ENCODE measurements at regions not wholly inside any gene's neighbourhood (a gene's known extent, or its start where the extent isn't known, plus 50 kb on each side); places are given as distances from the start of the nearest gene placed in this dataset.

DNA sequence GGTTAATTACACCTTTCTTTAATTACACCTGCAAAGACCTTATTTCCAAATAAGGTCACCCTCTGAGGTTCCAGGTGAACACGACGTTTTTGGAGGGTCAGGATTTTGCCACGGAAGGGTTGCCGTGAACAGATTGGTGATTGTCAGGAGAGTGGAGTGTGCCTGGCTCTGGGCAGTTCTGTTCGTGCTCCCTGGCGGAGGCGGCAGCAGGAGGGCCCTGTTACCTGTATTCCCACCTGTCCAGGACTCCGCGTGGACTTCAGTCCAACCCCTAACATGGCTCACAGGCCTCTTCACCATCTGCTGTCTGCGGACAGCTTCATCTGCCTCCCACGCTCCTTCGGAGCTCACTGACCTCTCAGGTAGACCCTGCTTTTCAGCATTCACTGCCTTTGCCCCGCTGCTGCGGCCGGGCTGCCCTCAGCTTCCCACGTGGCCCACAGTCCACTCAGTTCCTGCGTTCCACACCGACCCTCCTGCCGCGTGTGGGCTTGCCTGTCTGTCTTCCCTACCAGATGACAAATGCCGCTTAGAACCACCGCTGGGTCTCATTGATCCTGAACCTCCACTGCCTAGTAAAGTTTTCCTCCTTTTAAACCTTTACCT is 187.5 kb upstream of the DIO3 start:
- no peaks in the 10 kb centered on the region for H3K27me3 ChIP-seq (ENCODE audit: control insufficient read depth, insufficient read depth, low read length)
- no peaks in the 10 kb centered on the region for H3K4me1 ChIP-seq (ENCODE audit: control insufficient read depth, insufficient read depth, low read length)
- no peaks in the 10 kb centered on the region for H3K9me3 ChIP-seq (ENCODE audit: control insufficient read depth, insufficient read depth, low read length)
- H3K36me3 ChIP-seq (ENCODE audit: control insufficient read depth, insufficient read depth, low read length): no peaks in the 10 kb centered on the region
- no peak overlapping the region for H3K9ac ChIP-seq (ENCODE audit: low read depth, low read length)
- H3K4me3 ChIP-seq (ENCODE audit: low read depth, low read length): no peak overlapping the region

DNA sequence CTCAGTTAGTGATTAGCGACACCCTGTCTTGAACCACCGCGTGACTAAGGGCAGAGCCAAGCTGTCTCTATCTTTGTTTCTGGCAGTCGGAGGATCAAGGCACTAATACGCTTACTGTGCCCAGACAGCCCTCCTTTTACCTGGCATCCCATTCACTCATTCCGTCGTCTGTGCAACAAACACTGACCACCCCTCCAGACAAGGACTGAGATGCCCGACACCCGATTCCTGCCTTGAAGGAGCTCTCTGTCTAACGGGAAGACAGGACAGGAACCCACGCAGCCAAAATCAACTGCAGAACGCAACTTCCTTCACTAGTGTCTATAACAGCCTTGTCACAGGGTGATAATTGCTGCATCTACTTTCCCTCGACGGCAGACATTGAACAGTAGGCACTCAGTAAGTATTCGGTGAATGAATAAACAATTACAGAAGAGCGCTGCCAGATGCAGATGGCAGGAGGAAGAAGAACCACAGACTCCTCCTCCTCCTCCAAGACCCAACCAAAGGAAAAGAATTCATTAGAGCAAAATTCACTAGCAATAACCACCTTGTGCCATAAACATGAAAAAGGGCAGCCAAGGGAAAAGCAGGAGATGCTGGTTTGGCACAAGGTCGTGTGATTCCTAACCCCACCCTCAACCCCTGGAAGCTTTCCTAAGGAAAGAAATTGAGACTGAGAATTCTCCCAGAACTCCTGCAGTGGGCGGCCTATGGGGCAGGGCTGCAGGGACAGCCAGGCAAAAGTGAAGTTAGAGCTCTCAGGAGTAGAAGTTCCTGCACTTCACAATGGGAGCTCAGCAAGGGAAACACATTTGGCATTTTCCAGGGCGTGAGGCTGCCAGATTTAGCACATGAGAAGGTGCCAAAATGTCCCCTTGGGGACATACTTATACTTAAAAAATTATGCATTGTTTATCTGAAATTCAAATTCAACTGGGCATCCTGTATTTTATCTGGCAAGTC is 186.6 kb upstream of the DIO3 start:
- H3K4me1 ChIP-seq (ENCODE audit: control insufficient read depth, insufficient read depth, low read length): no peaks in the 10 kb centered on the region

DNA sequence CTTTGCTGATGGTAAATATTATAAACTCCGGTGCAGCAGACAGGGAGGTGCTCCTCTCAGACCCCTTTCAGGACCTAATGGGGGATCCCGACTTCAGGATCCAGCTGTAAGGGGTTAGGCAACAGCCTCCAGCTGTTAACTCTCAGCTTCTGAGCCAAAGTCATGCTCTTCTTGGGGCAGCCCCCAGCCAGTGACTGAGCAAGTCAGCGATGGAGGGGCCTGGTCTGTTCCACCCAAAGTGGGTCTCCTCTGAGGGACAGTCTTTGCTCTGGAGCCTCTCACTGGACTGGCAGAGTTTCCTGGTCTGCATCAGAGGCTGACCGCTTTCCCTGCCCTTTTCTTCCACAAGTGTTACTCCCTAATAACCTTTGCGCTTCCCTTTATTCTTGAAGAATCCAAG is 184.2 kb upstream of the DIO3 start:
- Histone ChIP-seq H3K9ac (ENCODE audit: low read depth, low read length) (no peak overlapping the region), H3K4me3 (ENCODE audit: low read depth, low read length) (no peak overlapping the region), H3K9me3 (ENCODE audit: control insufficient read depth, insufficient read depth, low read length) (no peaks in the 10 kb centered on the region), H3K4me1 (ENCODE audit: control insufficient read depth, insufficient read depth, low read length) (no peaks in the 10 kb centered on the region), H3K36me3 (ENCODE audit: control insufficient read depth, insufficient read depth, low read length) (no peaks in the 10 kb centered on the region), H3K27me3 (ENCODE audit: control insufficient read depth, insufficient read depth, low read length) (no peaks in the 10 kb centered on the region)

More for the DNA sequence above, 186.6 kb upstream of the DIO3 start:
- Histone ChIP-seq H3K9ac (ENCODE audit: low read depth, low read length) (no peak overlapping the region), H3K9me3 (ENCODE audit: control insufficient read depth, insufficient read depth, low read length) (no peaks in the 10 kb centered on the region), H3K36me3 (ENCODE audit: control insufficient read depth, insufficient read depth, low read length) (no peaks in the 10 kb centered on the region), H3K27me3 (ENCODE audit: control insufficient read depth, insufficient read depth, low read length) (no peaks in the 10 kb centered on the region), H3K4me3 (ENCODE audit: low read depth, low read length) (no peak overlapping the region)

DNA sequence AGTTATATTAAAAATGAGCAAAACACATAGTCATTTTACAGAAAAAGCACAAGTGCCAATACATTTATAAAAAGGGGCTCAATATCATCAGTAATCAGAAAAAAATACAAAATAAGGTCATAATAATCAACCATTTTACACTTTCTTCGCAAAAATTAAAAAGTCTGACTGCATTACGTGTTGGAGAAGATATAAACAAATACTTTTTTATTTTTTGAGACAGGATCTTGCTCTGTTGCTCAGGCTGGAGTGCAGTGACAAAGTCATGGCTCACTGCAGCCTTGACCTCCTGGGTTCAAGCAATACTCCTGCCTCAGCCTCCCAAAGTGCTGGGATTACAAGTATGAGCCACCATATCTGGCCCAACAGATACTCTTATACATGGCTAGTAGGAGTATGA is 181.5 kb upstream of the DIO3 start:
- Histone ChIP-seq H3K9ac (ENCODE audit: low read depth, low read length) (no peak overlapping the region), H3K27me3 (ENCODE audit: control insufficient read depth, insufficient read depth, low read length) (no peaks in the 10 kb centered on the region), H3K4me3 (ENCODE audit: low read depth, low read length) (no peak overlapping the region), H3K9me3 (ENCODE audit: control insufficient read depth, insufficient read depth, low read length) (peaks cover 2% of the 10 kb centered on the region), H3K36me3 (ENCODE audit: control insufficient read depth, insufficient read depth, low read length) (no peaks in the 10 kb centered on the region), H3K4me1 (ENCODE audit: control insufficient read depth, insufficient read depth, low read length) (no peaks in the 10 kb centered on the region)

DNA sequence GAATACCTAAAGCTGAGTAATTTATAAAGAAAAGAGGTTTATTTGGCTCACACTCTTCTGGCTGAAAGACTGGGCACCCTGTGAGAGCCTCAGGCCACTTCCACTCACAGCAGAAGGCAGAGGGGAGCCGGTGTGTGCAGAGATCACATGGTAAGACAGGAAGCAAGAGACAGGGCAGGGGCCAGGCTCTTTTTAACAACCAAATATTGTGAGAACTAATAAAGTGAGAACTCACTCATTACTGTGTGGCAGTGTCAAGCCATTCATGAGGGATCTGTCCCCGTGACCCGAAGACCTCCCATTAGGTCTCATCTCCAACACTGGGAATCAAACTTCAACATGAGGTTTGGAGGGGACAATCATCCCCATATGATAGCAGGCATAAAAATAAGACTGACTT is 180.8 kb upstream of the DIO3 start:
- no peak overlapping the region for H3K4me3 ChIP-seq (ENCODE audit: low read depth, low read length)
- H3K9ac ChIP-seq (ENCODE audit: low read depth, low read length): no peak overlapping the region
- H3K27me3 ChIP-seq (ENCODE audit: control insufficient read depth, insufficient read depth, low read length): no peaks in the 10 kb centered on the region
- H3K9me3 ChIP-seq (ENCODE audit: control insufficient read depth, insufficient read depth, low read length): peaks cover 2% of the 10 kb centered on the region
- H3K36me3 ChIP-seq (ENCODE audit: control insufficient read depth, insufficient read depth, low read length): no peaks in the 10 kb centered on the region
- H3K4me1 ChIP-seq (ENCODE audit: control insufficient read depth, insufficient read depth, low read length): no peaks in the 10 kb centered on the region

- H3K4me1 ChIP-seq (ENCODE audit: control insufficient read depth, insufficient read depth, low read length): no peaks in the 10 kb centered on the region
- peaks cover 2% of the 10 kb centered on the region for H3K9me3 ChIP-seq (ENCODE audit: control insufficient read depth, insufficient read depth, low read length)
- no peak overlapping the region for H3K9ac ChIP-seq (ENCODE audit: low read depth, low read length)
- no peaks in the 10 kb centered on the region for H3K27me3 ChIP-seq (ENCODE audit: control insufficient read depth, insufficient read depth, low read length)
- no peaks in the 10 kb centered on the region for H3K36me3 ChIP-seq (ENCODE audit: control insufficient read depth, insufficient read depth, low read length)
- H3K4me3 ChIP-seq (ENCODE audit: low read depth, low read length): no peak overlapping the region
Measured at GRCh38 chr14:101380940-101381339, 180.4 kb upstream of the DIO3 start.

DNA sequence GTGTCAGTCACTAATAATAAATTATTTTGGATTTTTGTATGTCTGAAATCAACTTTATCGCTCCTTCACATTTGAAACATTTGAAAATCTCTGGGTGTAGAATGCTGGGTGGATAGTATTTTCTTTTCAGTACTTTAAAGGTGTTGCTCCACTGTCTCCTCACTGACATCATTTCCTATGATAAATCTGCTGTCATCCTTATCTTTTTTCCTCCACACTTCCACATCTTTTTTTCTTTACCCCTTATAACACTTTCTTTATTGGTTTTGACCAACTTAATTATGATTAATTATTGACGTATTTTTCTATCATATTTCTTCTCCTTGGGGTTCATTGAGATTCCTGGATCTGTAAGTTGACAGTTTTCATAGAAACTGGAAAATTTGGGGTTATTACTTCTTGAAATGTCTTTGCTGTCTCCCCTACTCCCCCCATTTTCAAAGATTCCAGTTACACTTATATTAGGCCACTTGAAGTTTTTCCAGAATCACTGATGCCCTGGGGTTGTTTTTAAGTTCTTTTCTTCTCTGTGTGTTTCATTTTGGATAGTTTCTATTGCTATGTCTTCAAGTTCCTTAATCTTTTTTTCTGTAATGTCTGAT is 177.5 kb upstream of the DIO3 start:
- Histone ChIP-seq H3K4me1 (ENCODE audit: control insufficient read depth, insufficient read depth, low read length) (no peaks in the 10 kb centered on the region), H3K4me3 (ENCODE audit: low read depth, low read length) (no peak overlapping the region), H3K27me3 (ENCODE audit: control insufficient read depth, insufficient read depth, low read length) (no peaks in the 10 kb centered on the region), H3K9me3 (ENCODE audit: control insufficient read depth, insufficient read depth, low read length) (peaks cover 2% of the 10 kb centered on the region), H3K36me3 (ENCODE audit: control insufficient read depth, insufficient read depth, low read length) (no peaks in the 10 kb centered on the region), H3K9ac (ENCODE audit: low read depth, low read length) (no peak overlapping the region)

GRCh38 chr14:101394374-101394773 is 166.9 kb upstream of the DIO3 start:
- no peaks in the 10 kb centered on the region for H3K4me1 ChIP-seq (ENCODE audit: control insufficient read depth, insufficient read depth, low read length)
- H3K36me3 ChIP-seq (ENCODE audit: control insufficient read depth, insufficient read depth, low read length): no peaks in the 10 kb centered on the region
- no peak overlapping the region for H3K4me3 ChIP-seq (ENCODE audit: low read depth, low read length)
- no peaks in the 10 kb centered on the region for H3K27me3 ChIP-seq (ENCODE audit: control insufficient read depth, insufficient read depth, low read length)
- H3K9me3 ChIP-seq (ENCODE audit: control insufficient read depth, insufficient read depth, low read length): no peaks in the 10 kb centered on the region
- H3K9ac ChIP-seq (ENCODE audit: low read depth, low read length): no peak overlapping the region

DNA sequence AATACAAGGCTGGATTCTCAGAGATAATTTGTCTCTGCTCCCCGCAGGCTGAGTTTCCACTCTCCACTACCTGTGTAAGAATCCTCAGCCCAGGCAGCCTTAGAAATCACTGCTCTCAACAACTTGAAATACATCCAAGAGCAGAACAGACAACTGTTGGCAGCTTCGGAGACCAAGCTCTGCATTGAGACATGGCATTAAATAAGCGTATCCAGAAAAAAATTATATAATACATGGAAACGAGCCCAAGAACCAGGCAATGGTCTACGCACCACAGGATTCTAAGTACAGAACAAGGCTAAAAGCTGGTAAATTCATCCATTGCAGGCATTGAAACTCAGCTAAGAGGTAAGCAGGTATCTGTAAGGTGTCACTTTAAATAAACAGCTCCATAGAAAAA is 165.5 kb upstream of the DIO3 start:
- Histone ChIP-seq H3K9ac (ENCODE audit: low read depth, low read length) (no peak overlapping the region), H3K36me3 (ENCODE audit: control insufficient read depth, insufficient read depth, low read length) (no peaks in the 10 kb centered on the region), H3K4me1 (ENCODE audit: control insufficient read depth, insufficient read depth, low read length) (no peaks in the 10 kb centered on the region), H3K9me3 (ENCODE audit: control insufficient read depth, insufficient read depth, low read length) (no peaks in the 10 kb centered on the region), H3K27me3 (ENCODE audit: control insufficient read depth, insufficient read depth, low read length) (no peaks in the 10 kb centered on the region), H3K4me3 (ENCODE audit: low read depth, low read length) (no peak overlapping the region)

DNA sequence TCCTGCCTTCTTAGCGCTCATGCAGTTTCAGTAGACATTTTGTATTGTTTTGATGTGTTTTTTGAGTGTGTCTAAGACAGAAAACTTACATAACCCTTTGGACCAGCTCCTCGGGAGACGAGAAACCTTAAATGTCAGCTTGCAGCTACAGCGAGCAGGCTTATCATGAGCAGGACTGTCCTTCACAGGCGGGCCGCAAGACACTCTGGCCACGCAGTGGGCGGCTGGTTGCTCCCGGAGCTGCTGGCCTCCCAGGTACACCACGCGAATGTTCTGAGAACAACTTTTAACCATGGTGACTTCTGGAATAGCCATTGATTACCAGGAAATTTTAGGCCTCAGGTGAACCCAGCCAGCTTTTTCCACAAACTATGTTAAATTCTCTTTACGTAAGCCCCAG is 164.1 kb upstream of the DIO3 start:
- Histone ChIP-seq H3K4me3 (ENCODE audit: low read depth, low read length) (no peak overlapping the region), H3K36me3 (ENCODE audit: control insufficient read depth, insufficient read depth, low read length) (no peaks in the 10 kb centered on the region), H3K4me1 (ENCODE audit: control insufficient read depth, insufficient read depth, low read length) (no peaks in the 10 kb centered on the region), H3K27me3 (ENCODE audit: control insufficient read depth, insufficient read depth, low read length) (no peaks in the 10 kb centered on the region), H3K9me3 (ENCODE audit: control insufficient read depth, insufficient read depth, low read length) (no peaks in the 10 kb centered on the region), H3K9ac (ENCODE audit: low read depth, low read length) (no peak overlapping the region)

DNA sequence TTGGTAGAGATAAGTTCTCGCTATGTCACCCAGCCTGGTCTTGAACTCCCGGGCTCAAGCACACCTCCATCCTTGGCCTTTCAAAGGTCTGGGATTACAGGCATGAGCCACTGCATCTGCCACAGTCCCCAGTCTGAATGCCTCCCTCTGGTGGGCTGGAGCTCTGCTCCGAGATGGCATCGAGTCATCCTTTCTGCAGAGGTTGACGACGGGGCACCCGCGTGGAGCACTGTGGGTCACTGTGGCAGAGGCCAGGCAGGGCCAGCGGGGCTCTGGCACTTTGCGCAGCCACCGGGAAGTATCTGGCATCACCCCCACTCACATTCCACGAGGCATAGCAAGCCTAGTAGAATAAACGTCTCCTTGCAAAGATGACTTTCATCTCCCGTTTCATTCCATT is 163.3 kb upstream of the DIO3 start:
- no peaks in the 10 kb centered on the region for H3K9me3 ChIP-seq (ENCODE audit: control insufficient read depth, insufficient read depth, low read length)
- no peak overlapping the region for H3K4me3 ChIP-seq (ENCODE audit: low read depth, low read length)
- no peaks in the 10 kb centered on the region for H3K4me1 ChIP-seq (ENCODE audit: control insufficient read depth, insufficient read depth, low read length)
- no peaks in the 10 kb centered on the region for H3K27me3 ChIP-seq (ENCODE audit: control insufficient read depth, insufficient read depth, low read length)
- H3K36me3 ChIP-seq (ENCODE audit: control insufficient read depth, insufficient read depth, low read length): no peaks in the 10 kb centered on the region
- H3K9ac ChIP-seq (ENCODE audit: low read depth, low read length): no peak overlapping the region

Data from iPS-15b (cell line).